Bronchial epithelial cell (primary cell): ENCODE measurements at regions not wholly inside any gene's neighbourhood (a gene's known extent, or its start where the extent isn't known, plus 50 kb on each side); places are given as distances from the start of the nearest gene placed in this dataset.

ENCODE experiments used
- DNase-seq: peaks from one replicate; pipeline ENCODE4 v3.0.0-alpha.2; 2010; ENCODE audit warnings: low read depth
- FAIRE-seq: peaks from 2 replicates; lab custom pipeline; 2011; peaks lifted over from hg19 to GRCh38; lab: Jason Lieb, UNC
- H3K27me3 ChIP-seq: 2 replicates; pipeline ENCODE4 v1.5.1; 2011; ENCODE audit warnings: low read length; ENCODE audit not compliant: control insufficient read depth, insufficient read depth
- H3K36me3 ChIP-seq: 2 replicates; pipeline ENCODE4 v1.5.1; 2011; ENCODE audit warnings: low read length; ENCODE audit not compliant: control insufficient read depth, insufficient read depth
- H3K4me3 ChIP-seq: 2 replicates; pipeline ENCODE4 v1.5.1; 2011; ENCODE audit warnings: mild to moderate bottlenecking, low read depth, low read length, control low read depth
- CTCF ChIP-seq: IDR thresholded peaks from 2 replicates; pipeline ENCODE4 v1.5.1; 2011; ENCODE audit warnings: mild to moderate bottlenecking, moderate library complexity, low read length, control low read depth, inconsistent platforms; ENCODE audit not compliant: insufficient read depth, severe bottlenecking

- no peak for FAIRE-seq
- no peak overlapping the region for H3K4me3 ChIP-seq
- TF ChIP-seq CTCF = no peak
- no peaks in the 10 kb centered on the region for H3K27me3 ChIP-seq
- no peaks in the 10 kb centered on the region for H3K36me3 ChIP-seq
- DNase-seq = no peak
Measured at GRCh38 chr2:82508702-82509101, 1950.4 kb downstream of the SUCLG1 start.

GRCh38 chr2:82507657-82508056, 1951.4 kb downstream of the SUCLG1 start:
- Histone ChIP-seq H3K4me3 (no peak overlapping the region), H3K36me3 (no peaks in the 10 kb centered on the region), H3K27me3 (no peaks in the 10 kb centered on the region)
- DNase-seq = no peak
- no peak for TF ChIP-seq CTCF
- no peak for FAIRE-seq

GRCh38 chr2:82501217-82501616, 1957.9 kb downstream of the SUCLG1 start:
- no peak for TF ChIP-seq CTCF
- Histone ChIP-seq H3K36me3 (no peaks in the 10 kb centered on the region), H3K27me3 (no peaks in the 10 kb centered on the region), H3K4me3 (no peak overlapping the region)
- FAIRE-seq (no peak), DNase-seq (no peak)

- H3K36me3 ChIP-seq = no peaks in the 10 kb centered on the region
- H3K27me3 ChIP-seq = no peaks in the 10 kb centered on the region
- H3K4me3 ChIP-seq = no peak overlapping the region
- DNase-seq = no peak
- TF ChIP-seq CTCF = no peak
- FAIRE-seq = no peak
Measured at GRCh38 chr2:82498777-82499443, 1960.2 kb downstream of the SUCLG1 start.

GRCh38 chr2:82494739-82495138, 1964.3 kb downstream of the SUCLG1 start:
- Histone ChIP-seq H3K27me3 (no peaks in the 10 kb centered on the region), H3K36me3 (no peaks in the 10 kb centered on the region), H3K4me3 (no peak overlapping the region)
- no peak for TF ChIP-seq CTCF
- no peak for DNase-seq
- no peak for FAIRE-seq

- no peak overlapping the region for H3K4me3 ChIP-seq
- FAIRE-seq (no peak), DNase-seq (no peak)
- no peaks in the 10 kb centered on the region for H3K27me3 ChIP-seq
- H3K36me3 ChIP-seq = no peaks in the 10 kb centered on the region
- no peak for TF ChIP-seq CTCF
Measured at GRCh38 chr2:82491591-82491990, 1967.5 kb downstream of the SUCLG1 start.
